HCT116 (cell line): ENCODE measurements at regions not wholly inside any gene's neighbourhood (a gene's known extent, or its start where the extent isn't known, plus 50 kb on each side); places are given as distances from the start of the nearest gene placed in this dataset.

ENCODE experiments used
- ATAC-seq: fragments of 200-7000 bp; cut with Tn5 transposase; 2 replicates; pipeline ENCODE4 v1.9.1; 2020; ENCODE audit warnings: mild to moderate bottlenecking, moderate library complexity
- BruUV-seq: library from RNA; stranded (reverse); fragments of 400-500 nt; replicated peaks from 2 replicates; lab custom pipeline; 2021; lab: Mats Ljungman, UMichigan
- CTCF ChIA-PET: fragments of 300-600 bp; sonication (Branson Sonifier 250); formaldehyde crosslinking; loops from one replicate; lab custom pipeline; 2021; ENCODE audit warnings: antibody characterized with exemption; lab: Charles Lee
- POLR2A ChIA-PET: fragments of 300-600, 350-600 bp; sonication (Branson Sonifier 250); formaldehyde crosslinking; loops from one replicate; lab custom pipeline; 2021; ENCODE audit warnings: antibody characterized with exemption; lab: Charles Lee
- RAD21 ChIA-PET, 2 experiments: fragments of 300-600 bp; sonication (Branson Sonifier 250); formaldehyde crosslinking; loops; one replicate each; lab custom pipeline; 2023; ENCODE audit warnings: low total read pairs in 2 of 2; ENCODE audit not compliant: uncharacterized antibody in 2 of 2, unreplicated experiment in 2 of 2, low non-redundant PET in 1 of 2; lab: Charles Lee
- DNase-seq: peaks from one replicate; pipeline ENCODE4 v3.0.0-alpha.2; 2010; ENCODE audit warnings: low read depth, low spot score
- H2AFZ ChIP-seq: fragments of 200-600 bp; shearing (Covaris generic), sonication (generic); 2 replicates; pipeline ENCODE4 v1.6.1; 2017; ENCODE audit warnings: low read depth, mixed run types, mixed read lengths, antibody characterized with exemption, low read length; ENCODE audit not compliant: poor library complexity, severe bottlenecking
- H3K27ac ChIP-seq: 2 replicates; pipeline ENCODE4 v1.5.1; 2012; ENCODE audit warnings: low read depth, low read length
- H3K27me3 ChIP-seq: fragments of 200-600 bp; sonication (generic); 2 replicates; pipeline ENCODE4 v1.6.1; 2016; ENCODE audit warnings: mixed run types, low read length, mixed read lengths; ENCODE audit not compliant: insufficient read depth
- H3K36me3 ChIP-seq, 2 experiments: fragments of 200-500 bp in 1 of 2; fragments of 200-600 bp in 1 of 2; sonication (Bioruptor generic) in 1 of 2; sonication (generic) in 1 of 2; 2 replicates each; pipeline versions ENCODE4 v1.5.1 to v1.6.1; 2014 to 2016; ENCODE audit warnings: low read length in 2 of 2, inconsistent platforms in 1 of 2, mixed read lengths in 1 of 2, mixed run types in 1 of 2; ENCODE audit not compliant: insufficient read depth in 2 of 2, control insufficient read depth in 1 of 2
- H3K4me1 ChIP-seq, 2 experiments: fragments of 200-600 bp in 1 of 2; sonication (generic) in 1 of 2; 2 replicates each; pipeline versions ENCODE4 v1.5.1 to v1.6.1; 2012 to 2017; ENCODE audit warnings: low read length in 2 of 2, inconsistent platforms in 1 of 2, mild to moderate bottlenecking in 1 of 2, mixed read lengths in 1 of 2, mixed run types in 1 of 2, moderate library complexity in 1 of 2; ENCODE audit not compliant: insufficient read depth in 2 of 2, control insufficient read depth in 1 of 2
- H3K4me2 ChIP-seq: fragments of 200-600 bp; sonication (generic); 2 replicates; pipeline ENCODE4 v1.6.1; 2017; ENCODE audit warnings: mixed run types, low read length, mixed read lengths
- H3K4me3 ChIP-seq, 2 experiments: fragments of 200-600 bp in 1 of 2; sonication (generic) in 1 of 2; replicated peaks in 1 of 2; 2 replicates each; pipeline ENCODE4 v1.5.1; 2011 to 2016; ENCODE audit warnings: low read length in 2 of 2, control low read depth in 1 of 2, low read depth in 1 of 2, mild to moderate bottlenecking in 1 of 2, mixed read lengths in 1 of 2, mixed run types in 1 of 2
- H3K79me2 ChIP-seq: fragments of 200-600 bp; sonication (generic); 2 replicates; pipeline ENCODE4 v1.6.1; 2017; ENCODE audit warnings: mild to moderate bottlenecking, mixed run types, low read length, moderate library complexity, mixed read lengths; ENCODE audit not compliant: insufficient read depth
- H3K9ac ChIP-seq: fragments of 200-600 bp; sonication (generic); 2 replicates; pipeline ENCODE4 v1.6.1; 2016; ENCODE audit warnings: low read length, mixed read lengths
- H3K9me2 ChIP-seq: fragments of 200-600 bp; sonication (generic), shearing (Covaris generic); 2 replicates; pipeline ENCODE4 v1.6.1; 2017; ENCODE audit warnings: mixed run types, mild to moderate bottlenecking, moderate library complexity; ENCODE audit not compliant: insufficient read depth
- H3K9me3 ChIP-seq, 2 experiments: fragments of 200-500 bp in 1 of 2; fragments of 200-600 bp in 1 of 2; sonication (Bioruptor generic) in 1 of 2; sonication (generic) in 1 of 2; 2 replicates each; pipeline ENCODE4 v1.6.1; 2014 to 2017; ENCODE audit warnings: low read length in 2 of 2, mixed read lengths in 2 of 2, inconsistent platforms in 1 of 2, low read depth in 1 of 2, mild to moderate bottlenecking in 1 of 2, mixed run types in 1 of 2, moderate library complexity in 1 of 2; ENCODE audit not compliant: control insufficient read depth in 1 of 2, insufficient read depth in 1 of 2
- H4K20me1 ChIP-seq: fragments of 200-600 bp; sonication (generic), shearing (Covaris generic); 2 replicates; pipeline ENCODE4 v1.6.1; 2017; ENCODE audit warnings: mixed run types, mild to moderate bottlenecking, moderate library complexity; ENCODE audit not compliant: insufficient read depth
- CBX3 ChIP-seq: IDR thresholded peaks from 2 replicates; pipeline ENCODE4 v1.6.1; 2012; ENCODE audit warnings: low read depth
- CEBPB ChIP-seq: IDR thresholded peaks from 2 replicates; pipeline ENCODE4 v1.6.1; 2012; ENCODE audit warnings: low read depth
- EZH2 ChIP-seq: fragments of 200-600 bp; sonication (generic); IDR thresholded peaks from 2 replicates; pipeline ENCODE4 v1.6.1; 2017; ENCODE audit warnings: antibody characterized with exemption, mixed run types
- EZH2phosphoT487 ChIP-seq: fragments of 200-600 bp; IDR thresholded peaks from 2 replicates; pipeline ENCODE4 v1.6.1; 2018; ENCODE audit warnings: antibody characterized with exemption, borderline replicate concordance
- POLR2A ChIP-seq: IDR thresholded peaks from 2 replicates; pipeline ENCODE4 v1.7.0; 2011; ENCODE audit warnings: borderline replicate concordance; ENCODE audit not compliant: insufficient read depth, insufficient read length; ENCODE audit errors: extremely low read depth
- RAD21 ChIP-seq: IDR thresholded peaks from 2 replicates; pipeline ENCODE4 v1.6.1; 2012; ENCODE audit warnings: low read depth, mild to moderate bottlenecking
- SP1 ChIP-seq: IDR thresholded peaks from 2 replicates; pipeline ENCODE4 v1.6.1; 2012; ENCODE audit warnings: low read depth
- SRF ChIP-seq: IDR thresholded peaks from 2 replicates; pipeline ENCODE4 v1.6.1; 2012; ENCODE audit warnings: low read depth
- TCF7L2 ChIP-seq: IDR thresholded peaks from 2 replicates; pipeline ENCODE4 v1.7.0; 2011; ENCODE audit warnings: borderline replicate concordance, inconsistent platforms; ENCODE audit not compliant: insufficient read depth, insufficient read length; ENCODE audit errors: extremely low read depth
- ZFX ChIP-seq: fragments of 450-650 bp; IDR thresholded peaks from 2 replicates; pipeline ENCODE4 v1.6.1; 2017
- ZNF274 ChIP-seq: fragments of 200-500 bp; sonication (Bioruptor generic); IDR thresholded peaks from 2 replicates; pipeline ENCODE4 v1.6.1; 2014; ENCODE audit warnings: mild to moderate bottlenecking, low read depth, low read length, inconsistent platforms
- intact Hi-C: fragments of 100-400 bp; cut with micrococcal nuclease; formaldehyde crosslinking; loops from 2 replicates; pipeline ENCODE4 v1.10.0; 2022
- TF ChIP-seq, protein P1 (sequence below), 3 experiments: fragments of 200-600 bp in 1 of 3; sonication (generic) in 1 of 3; IDR thresholded peaks in 2 of 3; conservative IDR thresholded peaks in 1 of 3; 2 replicates each; pipeline ENCODE4 v1.5.1; 2012 to 2017; ENCODE audit warnings: low read depth in 2 of 3, low read length in 2 of 3, antibody characterized with exemption in 1 of 3, borderline replicate concordance in 1 of 3, control low read depth in 1 of 3, mild to moderate bottlenecking in 1 of 3, mixed read lengths in 1 of 3, mixed run types in 1 of 3, moderate library complexity in 1 of 3; ENCODE audit not compliant: insufficient read depth in 1 of 3
- TF ChIP-seq, protein P2 (sequence below): IDR thresholded peaks from 2 replicates; pipeline ENCODE4 v1.6.1; 2012

DNA sequence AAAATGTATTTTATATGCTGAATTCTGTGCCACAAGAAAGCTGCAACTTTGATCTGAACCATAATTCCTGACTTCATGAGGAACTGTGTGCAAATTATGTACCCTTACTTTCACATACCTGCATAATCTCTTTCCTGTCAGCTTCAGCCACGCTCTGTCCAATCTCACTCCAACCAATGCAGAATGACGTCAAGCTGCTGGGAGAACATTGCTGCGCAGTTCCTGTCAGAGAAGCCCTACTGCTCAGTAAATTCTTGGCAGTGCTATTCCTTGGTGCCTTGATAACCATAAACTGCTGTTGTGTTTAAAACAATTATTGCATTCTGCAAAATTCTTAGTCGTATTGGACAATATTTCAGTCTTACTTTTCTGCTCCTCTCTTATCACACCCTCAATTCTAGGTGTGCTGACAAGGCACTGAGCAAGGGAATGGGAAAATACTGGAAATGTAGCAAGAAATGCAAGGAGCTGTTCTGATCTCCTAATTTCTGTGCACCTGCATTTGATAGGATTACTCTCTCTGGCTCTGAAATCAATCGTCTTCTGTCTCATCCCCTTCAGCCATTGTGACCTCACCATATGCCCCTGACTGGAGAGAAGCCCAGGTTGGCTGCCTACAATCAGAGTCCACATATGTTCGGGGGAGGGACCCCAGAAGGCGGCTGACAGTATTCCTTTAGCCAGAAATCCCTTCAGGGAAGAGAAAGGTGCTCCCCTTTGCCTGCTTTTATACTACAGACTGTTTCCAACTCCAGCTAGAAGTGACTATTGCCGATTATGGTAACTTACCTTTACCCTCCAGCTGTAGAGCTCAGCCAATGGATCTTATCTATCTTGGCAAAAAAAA is 274.9 kb upstream of the NOVA1 start:
- Histone ChIP-seq H3K9ac (no peak overlapping the region), H3K4me1 (no peaks in the 10 kb centered on the region), H2AFZ (no peak overlapping the region), H3K36me3 (no peaks in the 10 kb centered on the region), H3K4me2 (no peak overlapping the region), H3K79me2 (no peaks in the 10 kb centered on the region), H3K27ac (no peak overlapping the region), H4K20me1 (no peaks in the 10 kb centered on the region), H3K9me3 (peaks cover 5 to 22% of the 10 kb centered on the region in 2 experiments; a peak in 2 of 4 replicates), H3K27me3 (no peaks in the 10 kb centered on the region), H3K9me2 (no peaks in the 10 kb centered on the region), H3K4me3 (no peak overlapping the region)
- ChIA-PET POLR2A (no interaction called here), CTCF (no interaction called here), RAD21 (no interaction called here)
- no peak for DNase-seq
- BruUV-seq, result no TSS peak
- TF ChIP-seq CEBPB (no peak), EZH2 (no peak), POLR2A (no peak), RAD21 (no peak), SP1 (no peak), TCF7L2 (no peak), CBX3 (no peak), EZH2phosphoT487 (no peak), SRF (no peak), ZFX (no peak), ZNF274 (no peak)
- TF ChIP-seq, protein P1, sequence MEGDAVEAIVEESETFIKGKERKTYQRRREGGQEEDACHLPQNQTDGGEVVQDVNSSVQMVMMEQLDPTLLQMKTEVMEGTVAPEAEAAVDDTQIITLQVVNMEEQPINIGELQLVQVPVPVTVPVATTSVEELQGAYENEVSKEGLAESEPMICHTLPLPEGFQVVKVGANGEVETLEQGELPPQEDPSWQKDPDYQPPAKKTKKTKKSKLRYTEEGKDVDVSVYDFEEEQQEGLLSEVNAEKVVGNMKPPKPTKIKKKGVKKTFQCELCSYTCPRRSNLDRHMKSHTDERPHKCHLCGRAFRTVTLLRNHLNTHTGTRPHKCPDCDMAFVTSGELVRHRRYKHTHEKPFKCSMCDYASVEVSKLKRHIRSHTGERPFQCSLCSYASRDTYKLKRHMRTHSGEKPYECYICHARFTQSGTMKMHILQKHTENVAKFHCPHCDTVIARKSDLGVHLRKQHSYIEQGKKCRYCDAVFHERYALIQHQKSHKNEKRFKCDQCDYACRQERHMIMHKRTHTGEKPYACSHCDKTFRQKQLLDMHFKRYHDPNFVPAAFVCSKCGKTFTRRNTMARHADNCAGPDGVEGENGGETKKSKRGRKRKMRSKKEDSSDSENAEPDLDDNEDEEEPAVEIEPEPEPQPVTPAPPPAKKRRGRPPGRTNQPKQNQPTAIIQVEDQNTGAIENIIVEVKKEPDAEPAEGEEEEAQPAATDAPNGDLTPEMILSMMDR (IDR thresholded peaks at IDR 0.05 in 2 of 3, conservative IDR thresholded peaks at IDR 0.05 in 1 of 3; ENCODE audit: borderline replicate concordance in 1 of 3, insufficient read depth in 1 of 3, low read depth in 2 of 3, low read length in 2 of 3), result no peak
- TF ChIP-seq, protein P2, sequence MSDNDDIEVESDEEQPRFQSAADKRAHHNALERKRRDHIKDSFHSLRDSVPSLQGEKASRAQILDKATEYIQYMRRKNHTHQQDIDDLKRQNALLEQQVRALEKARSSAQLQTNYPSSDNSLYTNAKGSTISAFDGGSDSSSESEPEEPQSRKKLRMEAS, result no peak
- ATAC-seq, result no peak
- intact Hi-C loops, result no loop called here
